Activated gamma-delta T cell treated with anti-CD3 and anti-CD28 coated beads, Interleukin-2, amount 50 U/mL, for 16 hours (primary cell): ENCODE measurements at regions not wholly inside any gene's neighbourhood (a gene's known extent, or its start where the extent isn't known, plus 50 kb on each side); places are given as distances from the start of the nearest gene placed in this dataset.
"Not testable (repeated sequence)": the region's sequence is repeated elsewhere in the genome, so short reads cannot be mapped to it uniquely, and the experiment has no call there.

Experiments used
- DNase-seq: peaks from one replicate; pipeline ENCODE4 v3.0.0-alpha.2; 2020; ENCODE audit warnings: low read depth

DNA sequence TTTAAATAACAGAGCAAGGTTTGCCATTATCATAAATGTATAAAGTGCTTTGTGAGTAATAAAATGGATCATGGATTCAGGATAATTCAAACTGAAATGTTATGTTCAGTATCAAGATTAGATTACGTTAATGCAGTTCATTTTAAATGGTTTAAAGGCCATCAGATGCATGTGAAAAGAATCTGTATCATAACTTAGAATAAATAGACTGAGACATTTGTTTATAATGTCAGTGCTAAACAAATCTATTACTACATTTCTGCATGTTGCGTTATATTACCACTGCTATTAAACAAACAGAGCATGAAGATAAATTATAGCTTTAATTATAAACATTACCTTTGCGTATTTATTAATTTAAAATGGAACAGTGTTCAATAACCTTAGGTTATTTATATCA is 160.2 kb downstream of the TOX3 start:
- no peak for DNase-seq

DNA sequence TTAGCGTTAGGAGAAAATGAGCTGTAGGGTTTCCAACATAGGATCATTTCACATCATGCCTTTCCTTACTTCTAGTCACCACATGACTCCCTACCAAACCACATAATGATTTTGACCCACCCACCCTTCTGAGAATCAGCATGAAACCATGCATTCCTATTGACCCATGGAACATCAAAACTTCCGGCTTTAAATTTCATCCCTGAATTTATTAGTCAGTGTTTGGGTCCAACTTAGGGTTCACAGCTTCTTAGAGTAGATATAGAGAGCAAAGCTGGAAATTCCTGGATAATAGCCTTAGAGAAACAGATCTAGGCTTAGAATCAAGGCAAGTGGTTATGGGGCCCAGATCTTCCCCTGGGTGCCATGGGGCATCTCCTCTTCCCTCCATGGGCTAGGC is 162.6 kb downstream of the TOX3 start:
- no peak for DNase-seq

DNA sequence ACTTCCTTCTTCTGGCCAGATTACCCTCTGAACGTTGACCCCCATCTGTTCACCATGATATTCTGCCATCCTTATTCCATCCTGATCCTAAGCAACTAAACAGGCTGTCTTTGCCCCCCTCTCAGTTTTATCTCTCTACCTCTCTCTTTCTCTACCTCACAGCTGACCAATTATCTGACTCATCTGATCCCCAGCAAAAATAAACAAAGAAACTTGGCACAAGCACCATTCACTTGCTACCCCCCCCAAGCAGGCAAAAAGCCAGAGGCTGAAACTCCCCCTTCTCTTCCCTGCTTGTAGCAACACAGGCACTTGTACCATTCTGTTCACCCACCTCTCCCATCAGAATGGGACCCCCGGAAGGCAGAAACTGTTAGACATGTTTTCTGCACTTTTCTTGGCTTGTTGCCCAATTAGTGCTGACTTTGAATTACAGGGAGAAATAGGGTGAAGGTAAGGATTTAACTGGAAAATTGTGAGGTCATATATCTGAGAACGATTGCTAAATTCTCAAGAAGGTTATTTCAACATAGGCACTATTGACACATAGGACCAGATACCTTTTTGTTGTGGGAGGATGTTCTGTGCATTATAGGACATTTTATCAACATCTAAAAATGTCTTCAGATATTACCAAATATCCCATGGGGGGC is 163.2 kb downstream of the TOX3 start:
- DNase-seq, result no peak

DNA sequence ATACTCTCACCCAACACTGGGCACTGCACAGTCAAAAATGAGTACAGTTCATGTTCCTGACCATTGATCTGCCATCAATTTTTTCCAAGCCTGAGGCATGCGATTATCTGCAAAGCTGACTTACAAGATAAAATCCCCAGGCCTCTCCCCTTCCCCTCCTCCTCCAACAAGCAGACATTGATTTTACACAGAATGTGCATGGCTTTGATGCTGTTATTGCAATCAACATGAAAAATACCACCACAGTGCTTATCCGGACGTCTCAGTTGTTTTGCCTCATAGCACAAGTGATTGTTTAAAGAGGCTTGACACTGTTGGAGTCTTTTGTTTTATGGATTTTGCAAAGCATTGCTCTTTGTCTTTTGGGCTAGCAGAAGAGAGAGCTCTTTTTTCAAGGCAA is 163.8 kb downstream of the TOX3 start:
- DNase-seq, result no peak

DNA sequence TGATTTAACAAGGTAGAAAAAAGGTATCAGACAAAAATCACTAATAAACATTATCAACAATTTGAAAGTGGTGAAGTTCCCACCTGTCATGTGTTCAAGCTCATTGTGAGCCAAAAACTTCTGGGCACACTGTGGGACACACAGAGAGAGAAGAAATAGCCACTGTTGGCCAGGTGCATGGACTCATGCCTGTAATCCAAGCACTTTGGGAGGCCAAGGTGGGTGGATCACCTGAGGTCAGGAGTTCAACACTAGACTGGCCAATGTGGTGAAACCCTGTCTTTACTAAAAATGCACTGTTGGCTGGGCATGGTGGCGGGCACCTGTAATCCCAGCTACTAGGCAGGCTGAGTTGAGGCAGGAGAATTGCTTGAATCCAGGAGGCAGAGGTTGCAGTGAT is 167.4 kb downstream of the TOX3 start:
- DNase-seq, result no peak

DNA sequence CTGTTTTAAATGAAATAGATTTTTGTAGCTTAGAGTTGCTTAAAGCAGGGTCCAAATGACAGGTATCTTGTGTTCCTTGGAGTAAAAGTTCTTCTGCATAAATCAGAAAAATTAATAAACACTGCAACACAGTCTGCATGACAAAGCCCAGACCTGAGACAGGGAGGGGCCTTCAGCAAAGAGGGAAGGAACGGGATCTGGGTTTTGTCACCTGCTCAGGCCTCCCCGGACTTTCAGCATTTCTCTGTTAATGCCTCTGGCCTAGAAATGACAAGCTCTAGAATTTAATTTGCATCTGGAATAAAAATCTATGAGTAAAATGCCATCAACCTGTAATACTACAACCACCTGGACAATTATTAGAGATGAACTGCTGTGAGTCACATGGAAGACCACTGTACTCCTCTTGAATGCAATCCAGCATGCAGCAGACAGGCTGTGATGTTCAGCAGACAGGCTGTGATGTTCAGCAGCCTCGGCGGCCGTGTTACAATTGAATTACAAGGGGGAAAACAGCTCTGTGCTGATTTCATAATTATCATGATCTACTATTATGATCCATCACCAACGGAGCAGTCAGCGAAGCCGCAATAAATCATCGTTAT is 170.2 kb downstream of the TOX3 start:
- DNase-seq, result no peak

DNA sequence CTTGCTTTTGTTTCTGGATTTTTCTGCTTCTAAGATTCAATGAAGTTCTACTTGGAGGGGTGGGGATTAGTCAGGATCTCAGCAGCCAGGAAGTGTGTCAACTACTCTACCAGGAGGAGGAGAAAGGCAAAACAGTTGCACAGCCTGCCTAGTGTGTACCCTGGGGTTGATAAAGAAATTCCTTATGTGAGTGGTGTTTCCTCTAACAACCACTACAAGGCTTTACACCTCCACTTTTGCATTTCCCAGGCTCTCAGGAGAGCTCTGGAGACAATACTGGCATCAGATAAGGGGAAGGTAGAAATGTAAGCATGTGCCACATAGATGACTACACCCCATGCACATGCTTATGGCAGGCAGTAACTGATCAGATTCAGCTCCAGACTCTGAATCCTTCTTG is 174.6 kb downstream of the TOX3 start:
- no peak for DNase-seq

DNA sequence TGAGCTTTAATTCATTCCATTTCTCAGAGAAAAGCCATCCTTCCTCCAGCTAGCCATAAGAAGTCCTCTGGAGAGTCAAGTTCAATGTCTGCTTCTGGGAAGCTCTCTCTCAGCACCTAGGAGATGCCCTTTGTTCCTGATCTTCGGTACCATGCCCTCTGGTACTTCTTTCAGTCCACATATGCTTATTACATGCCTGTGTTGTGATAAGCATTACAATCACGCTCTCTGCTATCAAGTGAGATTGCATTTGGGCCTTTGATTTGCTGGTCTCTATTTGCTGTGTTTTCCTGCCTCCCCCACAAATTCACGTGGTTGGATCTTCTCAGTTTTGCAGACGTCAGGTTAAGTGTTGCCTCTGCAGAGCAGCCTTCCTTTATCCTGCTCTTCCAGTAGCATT is 178.1 kb downstream of the TOX3 start:
- no peak for DNase-seq

DNA sequence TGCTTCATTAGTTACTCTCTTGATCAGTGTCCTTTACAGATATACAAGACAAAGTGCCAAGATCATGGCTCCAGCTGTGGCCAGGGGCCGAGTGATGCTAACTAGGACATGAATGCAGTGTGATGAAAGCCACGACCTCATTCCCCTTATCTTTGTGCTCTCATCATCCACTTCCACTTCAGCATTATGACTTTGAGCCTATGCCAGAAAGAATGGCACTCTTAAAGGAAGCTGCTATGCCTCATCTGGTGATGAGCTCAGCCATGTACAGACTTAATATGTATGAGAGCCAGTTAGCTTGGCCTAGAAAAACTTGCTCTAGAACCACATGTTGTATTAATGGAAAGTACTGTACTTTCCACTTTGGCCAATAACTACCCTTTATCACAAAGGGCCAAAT is 179.1 kb downstream of the TOX3 start:
- DNase-seq, result no peak

DNA sequence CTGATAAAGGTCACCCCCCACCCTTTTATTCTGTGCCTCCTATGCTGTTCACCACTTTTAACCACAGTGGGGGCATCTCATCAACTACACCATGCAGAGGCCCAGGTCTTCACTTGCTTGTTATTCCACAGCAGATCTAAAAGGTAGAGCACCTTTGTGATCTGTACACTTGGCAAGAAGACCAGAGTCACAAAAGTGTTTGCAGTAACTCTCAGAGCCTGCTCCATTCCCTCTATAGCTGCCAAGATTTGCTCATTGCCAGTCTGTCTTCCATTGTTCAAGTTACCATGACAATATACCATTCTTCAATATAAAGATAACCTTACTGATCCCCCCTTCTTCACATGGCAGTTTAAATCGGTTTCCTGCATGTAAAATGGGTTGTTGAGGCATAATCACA is 180.0 kb downstream of the TOX3 start:
- no peak for DNase-seq

DNA sequence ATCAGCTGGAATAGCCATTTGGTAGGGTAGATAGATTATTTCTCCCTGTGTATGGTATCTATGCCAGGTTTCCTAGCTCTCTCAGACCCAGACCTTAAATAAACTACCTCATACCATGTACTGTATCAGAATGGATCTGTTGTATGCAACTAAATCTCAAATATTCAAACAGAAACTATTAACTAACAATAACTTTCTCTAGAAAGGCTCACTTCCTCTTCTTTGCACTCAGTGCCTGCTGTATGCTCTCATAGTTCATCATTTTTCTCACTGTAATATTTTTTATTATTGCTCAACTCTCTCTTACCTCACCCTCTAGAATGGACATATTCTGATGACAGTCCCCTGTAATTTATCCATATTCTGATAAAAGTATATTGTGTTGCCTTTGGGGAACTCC is 182.4 kb downstream of the TOX3 start:
- no peak for DNase-seq

DNA sequence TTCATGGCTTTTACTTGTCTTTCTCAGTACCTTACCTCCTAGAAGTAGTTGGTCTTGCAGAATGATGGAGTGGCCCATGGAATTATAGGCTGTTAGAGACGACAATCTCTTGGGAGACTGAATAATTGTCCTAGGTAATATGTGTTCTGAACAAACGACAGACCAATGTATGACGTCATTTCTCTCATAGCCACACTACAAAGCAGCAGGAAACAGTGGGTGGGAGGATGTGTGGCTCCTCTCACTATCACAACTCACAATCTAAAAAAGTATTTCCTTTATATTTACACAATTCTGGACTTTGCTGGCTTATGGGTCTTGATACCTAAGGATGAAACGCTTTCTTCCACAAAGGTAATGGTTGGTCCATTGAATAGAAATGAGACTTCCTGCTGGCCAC is 183.9 kb downstream of the TOX3 start:
- no peak for DNase-seq

DNA sequence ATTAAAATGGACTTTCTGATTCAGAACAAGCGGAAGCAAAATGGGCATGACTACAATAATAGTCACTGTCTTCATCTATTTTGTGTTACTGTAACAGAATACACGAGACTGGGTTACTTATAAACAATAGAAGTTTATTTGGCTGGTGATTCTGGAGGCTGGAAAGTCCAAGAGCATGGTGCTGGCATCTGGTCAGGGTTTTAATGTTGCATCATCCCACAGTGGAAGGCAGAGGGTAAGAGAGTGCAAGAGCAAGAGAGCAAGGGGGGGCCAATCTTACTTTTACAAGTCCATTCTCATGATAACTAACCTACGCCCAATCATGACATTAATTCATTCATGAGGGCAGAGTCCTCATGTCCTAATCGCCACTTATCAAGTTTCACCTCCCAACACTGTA is 189.2 kb downstream of the TOX3 start:
- no peak for DNase-seq

DNA sequence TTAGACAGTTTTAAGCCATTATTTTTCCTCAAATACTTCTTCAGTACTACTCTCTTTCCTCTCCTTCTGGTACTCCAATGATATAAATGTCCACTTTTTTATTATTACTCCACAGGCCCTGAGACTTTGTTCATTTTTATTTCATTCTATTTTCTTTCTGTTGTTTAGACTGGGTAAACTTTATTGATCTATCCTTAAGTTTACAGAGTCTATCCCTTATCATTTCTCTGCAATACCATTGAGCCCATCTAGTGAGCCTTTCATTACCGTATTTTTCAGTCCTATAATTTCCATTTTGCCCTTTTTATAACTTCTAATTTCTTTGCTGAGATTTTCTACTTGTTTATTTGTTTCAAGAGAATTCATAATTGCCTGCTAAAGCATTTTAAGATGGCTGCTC is 193.7 kb downstream of the TOX3 start:
- no peak for DNase-seq

DNA sequence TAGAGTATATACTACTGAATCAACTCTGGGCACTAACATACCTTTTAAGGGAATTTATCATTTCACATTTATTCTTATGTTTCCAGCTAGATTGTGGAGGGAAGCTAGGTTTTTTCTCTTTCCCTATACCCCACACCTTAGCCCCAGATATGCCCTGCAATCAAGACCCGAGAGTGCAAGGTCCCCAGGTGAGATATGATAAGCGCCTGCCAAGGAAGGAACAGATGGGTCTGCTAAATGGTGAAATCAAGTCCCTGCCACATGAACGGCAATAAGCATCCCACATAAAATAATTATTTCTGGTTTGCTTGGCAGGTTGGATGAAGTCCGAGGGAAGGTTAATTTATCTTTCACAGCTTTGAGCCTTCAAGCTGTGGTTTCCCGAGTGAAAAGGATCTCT is 195.5 kb downstream of the TOX3 start:
- no peak for DNase-seq

DNA sequence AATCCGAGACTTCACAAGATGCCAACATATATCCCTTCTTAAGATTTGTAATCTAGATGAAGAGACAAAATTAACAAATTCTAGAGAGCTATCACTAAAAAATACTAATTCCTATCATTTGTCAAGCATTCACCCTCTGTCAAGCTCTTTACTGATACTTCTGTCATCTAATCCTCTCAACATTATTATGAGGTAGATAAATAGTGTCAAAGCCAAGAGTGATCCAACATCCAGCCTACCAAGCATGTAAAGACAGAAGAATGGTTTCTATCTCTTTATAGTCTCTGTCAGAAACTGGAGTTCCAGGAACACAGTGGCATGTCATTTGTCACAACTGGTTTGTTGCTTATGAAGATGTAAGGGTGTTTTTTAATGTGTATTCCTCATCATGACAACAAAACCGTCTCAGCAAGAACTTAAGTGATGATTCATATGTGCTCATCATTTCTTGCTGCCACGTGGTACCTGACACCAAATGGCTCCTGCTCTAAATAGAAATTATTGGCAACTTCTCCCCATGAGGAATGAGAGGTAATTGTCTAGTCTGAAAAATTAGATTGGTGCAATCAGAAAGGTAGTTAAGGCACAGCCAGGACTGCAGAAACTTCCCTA is 196.8 kb downstream of the TOX3 start:
- no peak for DNase-seq

DNA sequence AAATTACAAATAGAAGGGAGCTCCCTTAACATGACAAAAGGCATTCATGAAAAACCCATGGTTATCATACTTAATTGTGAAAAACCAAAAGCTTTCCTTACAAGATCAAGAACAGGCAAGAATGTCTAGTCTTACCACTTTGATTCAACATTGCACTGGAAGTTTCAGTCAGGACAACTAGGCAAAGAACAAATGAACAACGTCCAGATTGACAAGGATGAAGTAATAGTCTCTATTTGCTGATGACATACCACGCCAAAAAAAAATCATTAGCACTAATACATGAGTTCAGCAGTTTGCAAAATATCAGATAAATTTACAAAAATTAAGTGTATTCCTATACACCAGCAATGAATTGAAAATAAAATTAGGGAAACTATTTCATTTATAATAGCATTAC is 200.2 kb downstream of the TOX3 start:
- no peak for DNase-seq

DNA sequence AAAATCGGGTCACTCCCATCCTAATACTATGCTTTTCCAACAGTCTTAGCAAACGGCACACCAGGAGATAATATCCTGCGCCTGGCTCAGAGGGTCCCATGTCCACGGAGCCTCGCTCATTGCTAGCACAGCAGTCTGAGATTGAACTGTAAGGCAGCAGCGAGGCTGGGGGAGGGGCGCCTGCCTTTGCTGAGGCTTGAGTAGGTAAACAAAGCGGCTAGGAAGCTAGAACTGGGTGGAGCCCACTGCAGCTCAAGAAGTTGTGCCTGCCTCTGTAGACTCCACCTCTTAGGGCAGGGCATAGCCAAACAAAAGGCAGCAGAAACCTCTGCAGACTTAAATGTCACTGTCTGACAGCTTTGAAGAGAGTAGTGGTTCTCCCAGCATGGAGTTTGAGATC is 213.3 kb downstream of the TOX3 start:
- DNase-seq, result not testable (repeated sequence)

DNA sequence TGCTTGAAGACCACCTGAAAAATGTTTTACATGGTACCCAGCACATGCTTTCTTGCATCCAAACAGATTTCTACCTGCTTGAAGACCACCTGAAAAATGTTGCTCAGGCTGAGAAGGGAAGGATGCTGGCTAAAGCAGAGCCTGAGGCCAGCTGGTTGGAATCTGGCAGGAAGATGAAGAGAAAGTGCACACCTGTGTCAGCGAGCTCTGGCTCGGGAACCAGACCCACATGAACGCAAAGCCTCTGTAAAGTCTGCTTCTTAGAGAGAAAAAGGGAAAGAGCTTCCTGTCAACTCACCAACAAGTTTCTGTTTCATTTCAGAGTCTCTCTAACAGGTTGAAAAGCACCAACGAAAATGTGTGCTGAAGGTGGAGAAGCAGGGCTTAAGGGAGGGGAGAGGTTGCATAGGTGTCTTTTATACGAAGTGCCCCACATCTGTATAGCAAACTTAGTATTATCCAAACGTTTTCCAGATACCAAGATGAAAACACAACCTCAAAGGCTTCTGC is 226.0 kb downstream of the TOX3 start:
- no peak for DNase-seq

DNA sequence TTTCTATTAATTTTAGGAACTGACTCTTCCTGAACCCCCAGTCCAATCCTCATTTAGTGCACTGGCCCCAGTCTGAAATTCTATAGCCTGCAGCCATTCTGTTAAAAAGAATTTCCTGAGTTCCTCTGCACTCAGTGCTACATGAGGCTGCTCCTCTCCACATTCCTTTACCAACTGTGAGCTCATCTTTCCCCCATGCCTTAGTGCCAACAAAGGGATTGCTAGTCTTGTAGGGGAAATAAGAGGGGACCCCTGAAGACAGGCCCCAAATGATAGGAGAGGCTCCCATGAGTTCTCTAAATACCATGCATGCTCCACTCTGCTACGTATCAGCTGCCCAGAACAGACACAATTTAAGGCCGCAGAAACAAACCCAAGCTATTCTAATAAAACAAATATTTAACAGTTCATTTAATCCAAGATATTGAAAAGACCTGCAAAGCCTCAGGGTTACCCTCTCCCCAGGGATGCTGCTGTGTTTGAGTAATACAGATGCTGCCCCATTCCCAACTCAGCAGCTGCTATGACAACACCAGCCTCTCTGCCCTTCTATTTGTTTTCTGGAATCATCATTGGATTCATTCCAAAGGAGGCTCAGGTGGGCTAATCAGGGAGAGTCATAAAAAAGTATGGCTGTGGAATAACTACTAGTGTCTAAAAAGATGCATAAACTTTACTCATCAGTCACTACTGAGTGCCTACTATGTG is 228.5 kb downstream of the TOX3 start:
- DNase-seq, result no peak

DNA sequence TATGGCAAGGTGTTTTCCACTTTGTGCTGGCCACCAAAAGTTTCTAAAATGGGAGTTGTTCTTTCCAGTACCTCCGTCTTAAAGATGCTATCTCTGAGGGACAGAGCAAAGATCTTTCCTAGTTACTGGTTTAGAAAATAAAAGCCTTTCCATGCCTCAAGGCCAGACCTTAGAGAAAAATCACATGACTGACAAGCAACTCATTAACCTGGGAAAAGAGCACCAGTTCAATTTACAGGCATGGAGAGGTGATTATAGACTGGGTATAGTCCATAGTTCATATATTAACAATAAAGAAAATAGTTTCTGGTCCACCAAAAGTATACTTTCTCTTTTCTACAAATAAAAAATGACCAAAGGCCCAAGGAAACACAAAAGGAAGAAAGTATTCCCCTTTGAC is 230.7 kb downstream of the TOX3 start:
- DNase-seq, result no peak

DNA sequence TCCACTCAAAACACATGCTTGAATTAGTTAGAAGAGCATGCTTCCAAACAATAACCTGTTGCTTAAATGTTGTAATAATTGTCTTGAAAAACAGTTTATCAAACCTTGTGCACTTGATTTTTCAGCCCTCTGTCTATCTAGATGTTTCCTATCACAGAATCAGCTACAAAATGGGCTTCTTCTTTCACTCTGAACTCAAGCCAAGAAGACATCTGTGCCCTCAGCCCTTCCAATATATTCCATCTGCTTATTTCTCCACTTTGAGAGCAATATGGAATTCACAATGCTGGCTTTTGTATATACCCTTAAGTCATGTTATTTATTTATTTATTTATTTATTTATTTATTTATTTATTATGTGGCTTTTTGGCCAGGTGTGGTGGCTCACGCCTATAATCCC is 234.2 kb downstream of the TOX3 start:
- no peak for DNase-seq
